HEK293 (cell line): ENCODE measurements at regions not wholly inside any gene's neighbourhood (a gene's known extent, or its start where the extent isn't known, plus 50 kb on each side); places are given as distances from the start of the nearest gene placed in this dataset.

Experiments
- CTCF ChIA-PET: fragments of 350-600 bp; formaldehyde crosslinking; extraction: SDS; loops from one replicate; lab custom pipeline; 2021; ENCODE audit warnings: antibody characterized with exemption; lab: Yijun Ruan, JAX
- POLR2A ChIA-PET: fragments of 300-600 bp; formaldehyde crosslinking; extraction: SDS; loops from one replicate; lab custom pipeline; 2020; ENCODE audit warnings: antibody characterized with exemption, inconsistent platforms; lab: Yijun Ruan, JAX
- H3K27ac ChIP-seq: fragments of 200-500 bp; sonication (Bioruptor generic); 2 replicates; pipeline ENCODE4 v1.5.1; 2014; ENCODE audit warnings: low read depth, low read length, control low read depth, inconsistent platforms; ENCODE audit errors: extremely low read depth
- H3K36me3 ChIP-seq, 2 experiments: fragments of 200-500 bp in 1 of 2; sonication (Bioruptor generic) in 1 of 2; 1 replicate in 1 of 2; 2 replicates in 1 of 2; pipeline ENCODE4 v1.5.1; 2014 to 2017; ENCODE audit warnings: inconsistent platforms in 2 of 2, low read length in 2 of 2; ENCODE audit not compliant: control insufficient read depth in 2 of 2, insufficient read depth in 1 of 2
- H3K4me1 ChIP-seq: fragments of 200-500 bp; sonication (Bioruptor generic); 2 replicates; pipeline ENCODE4 v1.5.1; 2014; ENCODE audit warnings: mild to moderate bottlenecking, low read length, inconsistent platforms; ENCODE audit not compliant: control insufficient read depth, insufficient read depth
- H3K4me3 ChIP-seq: 2 replicates; pipeline ENCODE4 v1.5.1; 2011; ENCODE audit warnings: low read depth, mild to moderate bottlenecking, control low read depth, low read length, moderate library complexity
- H3K9me3 ChIP-seq: fragments of 200-500 bp; sonication (Bioruptor generic); 2 replicates; pipeline ENCODE4 v1.5.1; 2014; ENCODE audit warnings: low read depth, low read length, inconsistent platforms; ENCODE audit not compliant: control insufficient read depth, insufficient read depth
- GLI2 ChIP-seq: fragments of 450-650 bp; formaldehyde crosslinking; IDR thresholded peaks from 2 replicates; pipeline ENCODE4; 2017; ENCODE audit warnings: missing biosample characterization, missing genetic modification characterization, low read depth, borderline replicate concordance
- KLF9 ChIP-seq: fragments of 450-650 bp; formaldehyde crosslinking; IDR thresholded peaks from 2 replicates; pipeline ENCODE4 v1.5.1; 2016; ENCODE audit warnings: missing biosample characterization, missing genetic modification characterization, low read depth
- OVOL3 ChIP-seq: fragments of 450-650 bp; formaldehyde crosslinking; IDR thresholded peaks from 2 replicates; pipeline ENCODE4 v1.5.1; 2016; ENCODE audit warnings: missing biosample characterization, missing genetic modification characterization
- TRIM28 ChIP-seq: IDR thresholded peaks from 2 replicates; pipeline ENCODE4 v1.6.1; 2011; ENCODE audit warnings: low read length, control low read depth, borderline replicate concordance
- ZNF112 ChIP-seq: fragments of 450-650 bp; formaldehyde crosslinking; IDR thresholded peaks from 2 replicates; pipeline ENCODE4 v1.5.0; 2017; ENCODE audit warnings: missing biosample characterization, missing genetic modification characterization
- ZNF133 ChIP-seq: fragments of 450-650 bp; formaldehyde crosslinking; IDR thresholded peaks from 2 replicates; pipeline ENCODE4 v1.5.1; 2016; ENCODE audit warnings: missing biosample characterization, missing genetic modification characterization
- ZNF16 ChIP-seq: fragments of 450-650 bp; formaldehyde crosslinking; IDR thresholded peaks from 2 replicates; pipeline ENCODE4 v1.5.1; 2016; ENCODE audit warnings: low read depth, missing biosample characterization, missing genetic modification characterization
- ZNF174 ChIP-seq: fragments of 450-650 bp; formaldehyde crosslinking; IDR thresholded peaks from 2 replicates; pipeline ENCODE4 v1.5.0; 2017; ENCODE audit warnings: missing biosample characterization, mild to moderate bottlenecking, missing genetic modification characterization
- ZNF184 ChIP-seq: fragments of 450-650 bp; IDR thresholded peaks from 2 replicates; pipeline ENCODE4 v1.5.1; 2018; ENCODE audit warnings: missing biosample characterization, mild to moderate bottlenecking, missing genetic modification characterization
- ZNF423 ChIP-seq: fragments of 450-650 bp; formaldehyde crosslinking; IDR thresholded peaks from 2 replicates; pipeline ENCODE4 v1.5.1; 2016; ENCODE audit warnings: missing biosample characterization, missing genetic modification characterization
- ZNF501 ChIP-seq: fragments of 450-650 bp; formaldehyde crosslinking; IDR thresholded peaks from 2 replicates; pipeline ENCODE4 v1.5.1; 2016; ENCODE audit warnings: missing biosample characterization, missing genetic modification characterization
- ZNF610 ChIP-seq: fragments of 450-650 bp; formaldehyde crosslinking; IDR thresholded peaks from 2 replicates; pipeline ENCODE4 v1.5.1; 2016; ENCODE audit warnings: missing biosample characterization, missing genetic modification characterization, borderline replicate concordance
- ZNF785 ChIP-seq: fragments of 450-650 bp; formaldehyde crosslinking; IDR thresholded peaks from 2 replicates; pipeline ENCODE4 v1.5.1; 2016; ENCODE audit warnings: missing biosample characterization, missing genetic modification characterization
- TF ChIP-seq, protein P1 (sequence below): fragments of 450-650 bp; formaldehyde crosslinking; IDR thresholded peaks from 2 replicates; pipeline ENCODE4 v1.5.1; 2016; ENCODE audit warnings: missing biosample characterization, missing genetic modification characterization
- TF ChIP-seq, protein P2 (sequence below): fragments of 450-650 bp; formaldehyde crosslinking; IDR thresholded peaks from 2 replicates; pipeline ENCODE4 v1.5.1; 2017; ENCODE audit warnings: missing biosample characterization, missing genetic modification characterization
- TF ChIP-seq, protein P3 (sequence below): fragments of 450-650 bp; formaldehyde crosslinking; IDR thresholded peaks from 2 replicates; pipeline ENCODE4; 2016; ENCODE audit warnings: missing biosample characterization, missing genetic modification characterization
- TF ChIP-seq, protein P4 (sequence below): fragments of 450-650 bp; formaldehyde crosslinking; IDR thresholded peaks from 2 replicates; pipeline ENCODE4 v1.5.1; 2016; ENCODE audit warnings: missing biosample characterization, missing genetic modification characterization
- TF ChIP-seq, protein P5 (sequence below): fragments of 450-650 bp; formaldehyde crosslinking; IDR thresholded peaks from 2 replicates; pipeline ENCODE4 v1.5.1; 2016; ENCODE audit warnings: missing biosample characterization, missing genetic modification characterization
- TF ChIP-seq, protein P6 (sequence below): fragments of 450-650 bp; formaldehyde crosslinking; IDR thresholded peaks from 2 replicates; pipeline ENCODE4 v1.5.1; 2016; ENCODE audit warnings: missing biosample characterization, missing genetic modification characterization

DNA sequence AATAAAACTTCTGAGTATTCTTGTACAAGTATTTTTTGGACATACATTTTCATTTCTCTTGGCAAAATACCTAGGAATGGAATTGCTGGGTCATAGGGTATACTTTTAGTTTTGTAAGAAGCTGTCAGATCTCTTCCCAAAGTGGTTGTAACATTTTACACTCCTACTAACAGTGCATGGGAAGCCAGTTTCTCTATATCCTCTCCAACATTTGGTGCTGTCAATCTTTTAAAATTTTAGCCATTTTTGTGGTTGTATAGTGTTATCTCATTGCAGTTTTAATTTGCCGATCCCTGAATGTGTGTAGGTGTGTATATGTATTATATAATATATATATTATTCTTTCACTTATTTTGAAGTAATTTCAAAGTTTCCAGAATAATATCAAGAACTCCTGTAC, 63.1 kb upstream of the TMEM178A start:
- Histone ChIP-seq H3K9me3 (no peaks in the 10 kb centered on the region), H3K27ac (no peak overlapping the region), H3K4me3 (no peak overlapping the region), H3K36me3 (no peaks in the 10 kb centered on the region), H3K4me1 (no peaks in the 10 kb centered on the region)
- ChIA-PET CTCF (no interaction called here), POLR2A (no interaction called here)
- no peak for TF ChIP-seq ZNF423 (tag by site-specific recombination)
- no peak for TF ChIP-seq ZNF112
- TF ChIP-seq, protein P1, sequence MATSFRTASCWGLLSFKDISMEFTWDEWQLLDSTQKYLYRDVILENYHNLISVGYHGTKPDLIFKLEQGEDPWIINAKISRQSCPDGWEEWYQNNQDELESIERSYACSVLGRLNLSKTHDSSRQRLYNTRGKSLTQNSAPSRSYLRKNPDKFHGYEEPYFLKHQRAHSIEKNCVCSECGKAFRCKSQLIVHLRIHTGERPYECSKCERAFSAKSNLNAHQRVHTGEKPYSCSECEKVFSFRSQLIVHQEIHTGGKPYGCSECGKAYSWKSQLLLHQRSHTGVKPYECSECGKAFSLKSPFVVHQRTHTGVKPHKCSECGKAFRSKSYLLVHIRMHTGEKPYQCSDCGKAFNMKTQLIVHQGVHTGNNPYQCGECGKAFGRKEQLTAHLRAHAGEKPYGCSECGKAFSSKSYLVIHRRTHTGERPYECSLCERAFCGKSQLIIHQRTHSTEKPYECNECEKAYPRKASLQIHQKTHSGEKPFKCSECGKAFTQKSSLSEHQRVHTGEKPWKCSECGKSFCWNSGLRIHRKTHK (tag by site-specific recombination), result no peak
- no peak for TF ChIP-seq ZNF174 (tag by site-specific recombination)
- TF ChIP-seq TRIM28, result no peak
- TF ChIP-seq, protein P2, sequence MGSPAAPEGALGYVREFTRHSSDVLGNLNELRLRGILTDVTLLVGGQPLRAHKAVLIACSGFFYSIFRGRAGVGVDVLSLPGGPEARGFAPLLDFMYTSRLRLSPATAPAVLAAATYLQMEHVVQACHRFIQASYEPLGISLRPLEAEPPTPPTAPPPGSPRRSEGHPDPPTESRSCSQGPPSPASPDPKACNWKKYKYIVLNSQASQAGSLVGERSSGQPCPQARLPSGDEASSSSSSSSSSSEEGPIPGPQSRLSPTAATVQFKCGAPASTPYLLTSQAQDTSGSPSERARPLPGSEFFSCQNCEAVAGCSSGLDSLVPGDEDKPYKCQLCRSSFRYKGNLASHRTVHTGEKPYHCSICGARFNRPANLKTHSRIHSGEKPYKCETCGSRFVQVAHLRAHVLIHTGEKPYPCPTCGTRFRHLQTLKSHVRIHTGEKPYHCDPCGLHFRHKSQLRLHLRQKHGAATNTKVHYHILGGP, result no peak
- TF ChIP-seq ZNF133 (tag by site-specific recombination), result no peak
- TF ChIP-seq, protein P3, sequence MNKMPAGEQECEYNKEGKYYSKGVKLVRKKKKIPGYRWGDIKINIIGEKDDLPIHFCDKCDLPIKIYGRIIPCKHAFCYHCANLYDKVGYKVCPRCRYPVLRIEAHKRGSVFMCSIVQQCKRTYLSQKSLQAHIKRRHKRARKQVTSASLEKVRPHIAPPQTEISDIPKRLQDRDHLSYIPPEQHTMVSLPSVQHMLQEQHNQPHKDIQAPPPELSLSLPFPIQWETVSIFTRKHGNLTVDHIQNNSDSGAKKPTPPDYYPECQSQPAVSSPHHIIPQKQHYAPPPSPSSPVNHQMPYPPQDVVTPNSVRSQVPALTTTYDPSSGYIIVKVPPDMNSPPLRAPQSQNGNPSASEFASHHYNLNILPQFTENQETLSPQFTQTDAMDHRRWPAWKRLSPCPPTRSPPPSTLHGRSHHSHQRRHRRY (tag by site-specific recombination), result no peak
- TF ChIP-seq, protein P4, sequence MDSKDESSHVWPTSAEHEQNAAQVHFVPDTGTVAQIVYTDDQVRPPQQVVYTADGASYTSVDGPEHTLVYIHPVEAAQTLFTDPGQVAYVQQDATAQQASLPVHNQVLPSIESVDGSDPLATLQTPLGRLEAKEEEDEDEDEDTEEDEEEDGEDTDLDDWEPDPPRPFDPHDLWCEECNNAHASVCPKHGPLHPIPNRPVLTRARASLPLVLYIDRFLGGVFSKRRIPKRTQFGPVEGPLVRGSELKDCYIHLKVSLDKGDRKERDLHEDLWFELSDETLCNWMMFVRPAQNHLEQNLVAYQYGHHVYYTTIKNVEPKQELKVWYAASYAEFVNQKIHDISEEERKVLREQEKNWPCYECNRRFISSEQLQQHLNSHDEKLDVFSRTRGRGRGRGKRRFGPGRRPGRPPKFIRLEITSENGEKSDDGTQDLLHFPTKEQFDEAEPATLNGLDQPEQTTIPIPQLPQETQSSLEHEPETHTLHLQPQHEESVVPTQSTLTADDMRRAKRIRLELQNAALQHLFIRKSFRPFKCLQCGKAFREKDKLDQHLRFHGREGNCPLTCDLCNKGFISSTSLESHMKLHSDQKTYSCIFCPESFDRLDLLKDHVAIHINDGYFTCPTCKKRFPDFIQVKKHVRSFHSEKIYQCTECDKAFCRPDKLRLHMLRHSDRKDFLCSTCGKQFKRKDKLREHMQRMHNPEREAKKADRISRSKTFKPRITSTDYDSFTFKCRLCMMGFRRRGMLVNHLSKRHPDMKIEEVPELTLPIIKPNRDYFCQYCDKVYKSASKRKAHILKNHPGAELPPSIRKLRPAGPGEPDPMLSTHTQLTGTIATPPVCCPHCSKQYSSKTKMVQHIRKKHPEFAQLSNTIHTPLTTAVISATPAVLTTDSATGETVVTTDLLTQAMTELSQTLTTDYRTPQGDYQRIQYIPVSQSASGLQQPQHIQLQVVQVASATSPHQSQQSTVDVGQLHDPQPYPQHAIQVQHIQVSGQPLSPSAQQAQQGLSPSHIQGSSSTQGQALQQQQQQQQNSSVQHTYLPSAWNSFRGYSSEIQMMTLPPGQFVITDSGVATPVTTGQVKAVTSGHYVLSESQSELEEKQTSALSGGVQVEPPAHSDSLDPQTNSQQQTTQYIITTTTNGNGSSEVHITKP, result no peak
- TF ChIP-seq ZNF501, result no peak
- TF ChIP-seq, protein P5, sequence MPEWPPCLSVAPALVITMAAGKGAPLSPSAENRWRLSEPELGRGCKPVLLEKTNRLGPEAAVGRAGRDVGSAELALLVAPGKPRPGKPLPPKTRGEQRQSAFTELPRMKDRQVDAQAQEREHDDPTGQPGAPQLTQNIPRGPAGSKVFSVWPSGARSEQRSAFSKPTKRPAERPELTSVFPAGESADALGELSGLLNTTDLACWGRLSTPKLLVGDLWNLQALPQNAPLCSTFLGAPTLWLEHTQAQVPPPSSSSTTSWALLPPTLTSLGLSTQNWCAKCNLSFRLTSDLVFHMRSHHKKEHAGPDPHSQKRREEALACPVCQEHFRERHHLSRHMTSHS, result no peak
- no peak for TF ChIP-seq ZNF610 (tag by site-specific recombination)
- TF ChIP-seq ZNF16, result no peak
- TF ChIP-seq OVOL3 (tag by site-specific recombination), result no peak
- no peak for TF ChIP-seq KLF9
- TF ChIP-seq ZNF184, result no peak
- no peak for TF ChIP-seq ZNF785 (tag by site-specific recombination)
- TF ChIP-seq GLI2 (tag by site-specific recombination), result no peak
- TF ChIP-seq, protein P6, sequence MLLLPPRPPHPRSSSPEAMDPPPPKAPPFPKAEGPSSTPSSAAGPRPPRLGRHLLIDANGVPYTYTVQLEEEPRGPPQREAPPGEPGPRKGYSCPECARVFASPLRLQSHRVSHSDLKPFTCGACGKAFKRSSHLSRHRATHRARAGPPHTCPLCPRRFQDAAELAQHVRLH (tag by site-specific recombination), result no peak
